Frontal cortex (tissue), 3 donors: ENCODE measurements at regions not wholly inside any gene's neighbourhood (a gene's known extent, or its start where the extent isn't known, plus 50 kb on each side); places are given as distances from the start of the nearest gene placed in this dataset.

Source experiments
- DNase-seq, 2 donors: peaks; one replicate each; pipeline ENCODE4 v3.0.0; 2012; ENCODE audit warnings: low spot score in 2 of 2
- FAIRE-seq: peaks from 2 replicates; lab custom pipeline; 2012; peaks lifted over from hg19 to GRCh38; lab: Jason Lieb, UNC
- donor health status: control.
- donor health status: control.
- donor health status: control.

DNA sequence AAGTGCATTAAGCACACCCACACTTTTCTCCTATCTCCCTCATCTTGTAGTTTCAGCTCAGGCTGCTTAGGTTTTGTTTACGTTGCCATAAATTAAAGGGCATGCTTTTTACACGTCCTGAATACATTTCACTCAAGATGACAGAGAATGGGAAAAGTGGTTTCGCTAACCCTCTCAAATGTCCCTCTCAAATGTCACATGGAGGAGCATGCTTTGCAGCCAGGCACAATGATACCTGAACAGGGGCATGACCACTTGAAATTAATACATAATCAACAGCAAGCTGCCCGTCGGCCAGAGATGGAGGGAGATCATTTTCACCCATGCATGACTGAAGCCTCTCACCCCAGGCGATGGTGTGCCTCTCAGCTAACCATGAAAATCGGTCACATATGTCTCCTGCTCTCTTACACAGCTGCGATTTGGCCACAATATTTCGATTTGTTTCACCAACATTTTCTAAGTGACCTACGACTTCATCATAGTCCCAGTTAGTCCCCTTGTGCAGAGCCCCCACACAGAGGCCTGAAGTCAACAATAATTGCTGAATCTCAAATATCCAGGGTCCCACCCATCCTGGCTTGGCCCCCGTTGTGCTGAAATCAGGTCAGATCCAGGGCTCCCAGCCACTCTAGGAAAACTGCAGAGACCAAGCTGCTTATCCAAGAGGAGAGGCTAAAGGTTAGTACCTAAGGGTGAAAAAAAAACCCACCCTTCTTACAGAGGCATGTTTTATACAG, 373.9 kb upstream of the NFE2L3 start:
- no peak for FAIRE-seq
- DNase-seq, result no peak

GRCh38 chr7:25779002-25779546, 372.9 kb upstream of the NFE2L3 start:
- FAIRE-seq (no peak), DNase-seq (no peak)

DNA sequence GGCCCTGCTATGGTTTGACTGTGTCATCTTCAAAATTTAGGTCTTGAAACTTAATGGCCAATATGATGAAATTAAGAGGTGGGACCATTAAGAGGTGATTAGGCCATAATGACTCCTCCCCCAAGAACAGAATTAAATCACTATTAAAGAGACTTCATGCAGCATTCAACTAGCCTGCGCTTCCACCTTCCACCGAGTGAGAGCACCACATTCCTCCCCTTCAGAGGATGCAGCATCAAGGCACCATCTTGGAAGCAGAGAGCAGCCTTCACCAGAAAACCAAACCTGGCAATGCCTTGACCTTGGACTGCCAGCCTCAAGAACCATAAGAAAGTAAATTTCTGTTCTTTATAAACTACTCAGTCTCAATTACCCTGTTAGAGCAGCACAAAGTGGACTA, 371.1 kb upstream of the NFE2L3 start:
- FAIRE-seq, result no peak
- no peak for DNase-seq

DNA sequence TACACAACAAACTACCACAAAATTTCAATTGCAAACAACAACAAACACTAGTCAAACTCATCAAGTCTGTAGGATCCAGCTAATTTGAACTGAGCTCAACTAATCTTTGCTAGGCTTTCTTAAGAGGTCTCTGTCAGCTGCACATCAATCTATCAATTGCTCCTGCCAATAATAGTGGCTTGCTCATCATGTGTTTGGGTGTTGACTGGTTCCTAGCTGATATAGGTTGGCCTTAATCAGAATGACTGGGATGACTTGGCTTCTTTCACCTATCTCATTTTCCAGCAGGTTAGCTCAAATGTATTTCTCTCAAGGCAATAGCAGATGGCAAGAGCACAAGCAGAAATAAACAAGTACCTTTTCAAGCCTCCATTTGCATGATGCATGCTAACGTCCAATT, 370.3 kb upstream of the NFE2L3 start:
- FAIRE-seq (no peak), DNase-seq (no peak)

- no peak for DNase-seq
- FAIRE-seq, result no peak
Measured at GRCh38 chr7:25786936-25787335, 365.1 kb upstream of the NFE2L3 start.

- FAIRE-seq (no peak), DNase-seq (no peak)
Measured at GRCh38 chr7:25787336-25787735, 364.7 kb upstream of the NFE2L3 start.

DNA sequence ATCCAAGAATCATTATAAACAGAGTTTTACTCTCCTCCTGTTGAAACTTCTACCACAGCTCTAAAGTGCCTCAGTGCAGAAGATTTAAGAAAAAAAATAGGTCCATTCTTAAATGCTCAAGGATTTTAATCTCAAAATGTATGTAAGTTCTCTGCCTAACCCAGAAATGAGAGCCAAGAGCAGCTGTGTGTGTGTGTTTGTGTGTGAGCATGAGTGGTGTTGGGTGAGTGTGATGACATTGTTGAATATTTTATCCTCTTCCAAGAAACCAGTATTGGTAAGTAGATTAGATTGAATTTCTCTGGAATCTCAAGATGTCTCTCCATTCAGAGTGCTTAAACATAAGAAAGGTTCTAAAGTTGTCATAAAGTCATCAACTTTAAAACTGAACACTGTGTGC, 363.6 kb upstream of the NFE2L3 start:
- DNase-seq (no peak), FAIRE-seq (no peak)

GRCh38 chr7:25788961-25789620, 362.9 kb upstream of the NFE2L3 start:
- DNase-seq, result no peak
- no peak for FAIRE-seq

GRCh38 chr7:25789701-25790640, 362.0 kb upstream of the NFE2L3 start:
- FAIRE-seq, result no peak
- no peak for DNase-seq

- DNase-seq (no peak), FAIRE-seq (no peak)
Measured at GRCh38 chr7:25790963-25791362, 361.0 kb upstream of the NFE2L3 start.

DNA sequence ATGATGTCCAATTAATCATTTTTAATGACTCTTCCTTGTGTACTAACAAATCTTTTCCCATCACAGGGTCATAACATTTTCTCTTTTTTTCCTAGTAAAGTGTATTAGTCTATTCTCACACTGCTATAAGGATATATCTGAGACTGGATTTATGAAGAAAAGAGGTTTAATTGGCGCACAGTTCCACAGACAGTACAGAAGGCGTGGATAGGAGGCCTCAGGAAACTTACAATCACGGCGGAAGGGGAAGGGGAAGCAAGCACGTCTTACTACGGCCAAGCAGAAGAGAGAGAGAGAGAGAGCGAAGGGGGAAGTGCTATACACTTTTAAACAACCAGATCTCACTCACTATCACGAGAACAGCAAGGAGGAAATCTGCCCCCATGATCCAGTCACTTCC, 359.4 kb upstream of the NFE2L3 start:
- no peak for FAIRE-seq
- DNase-seq, result no peak

GRCh38 chr7:25795824-25796235, 356.2 kb upstream of the NFE2L3 start:
- DNase-seq (no peak), FAIRE-seq (no peak)

GRCh38 chr7:25798344-25798743, 353.7 kb upstream of the NFE2L3 start:
- FAIRE-seq, result no peak
- no peak for DNase-seq

- DNase-seq (no peak), FAIRE-seq (no peak)
Measured at GRCh38 chr7:25801214-25801613, 350.8 kb upstream of the NFE2L3 start.

GRCh38 chr7:25802057-25802456, 349.9 kb upstream of the NFE2L3 start:
- no peak for DNase-seq
- no peak for FAIRE-seq

DNA sequence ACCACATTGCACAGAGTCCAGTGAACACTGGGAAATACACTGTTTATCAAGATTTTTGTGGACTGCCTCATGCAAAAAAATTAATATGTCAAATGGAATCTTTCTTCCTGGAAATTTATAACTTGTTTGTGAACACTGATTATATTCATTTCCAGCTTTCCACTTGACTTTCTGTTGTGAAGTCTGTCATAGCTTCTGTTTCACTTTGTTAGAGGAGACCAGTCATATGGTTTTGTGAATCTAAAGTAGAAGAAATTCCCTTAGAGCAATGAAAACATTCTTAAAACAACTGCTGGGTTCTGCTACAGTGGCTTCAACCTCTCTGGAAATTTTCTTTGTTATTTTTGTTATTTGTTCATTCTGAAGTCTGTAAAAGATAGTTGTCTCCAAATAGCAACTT, 349.5 kb upstream of the NFE2L3 start:
- DNase-seq (no peak), FAIRE-seq (no peak)

DNA sequence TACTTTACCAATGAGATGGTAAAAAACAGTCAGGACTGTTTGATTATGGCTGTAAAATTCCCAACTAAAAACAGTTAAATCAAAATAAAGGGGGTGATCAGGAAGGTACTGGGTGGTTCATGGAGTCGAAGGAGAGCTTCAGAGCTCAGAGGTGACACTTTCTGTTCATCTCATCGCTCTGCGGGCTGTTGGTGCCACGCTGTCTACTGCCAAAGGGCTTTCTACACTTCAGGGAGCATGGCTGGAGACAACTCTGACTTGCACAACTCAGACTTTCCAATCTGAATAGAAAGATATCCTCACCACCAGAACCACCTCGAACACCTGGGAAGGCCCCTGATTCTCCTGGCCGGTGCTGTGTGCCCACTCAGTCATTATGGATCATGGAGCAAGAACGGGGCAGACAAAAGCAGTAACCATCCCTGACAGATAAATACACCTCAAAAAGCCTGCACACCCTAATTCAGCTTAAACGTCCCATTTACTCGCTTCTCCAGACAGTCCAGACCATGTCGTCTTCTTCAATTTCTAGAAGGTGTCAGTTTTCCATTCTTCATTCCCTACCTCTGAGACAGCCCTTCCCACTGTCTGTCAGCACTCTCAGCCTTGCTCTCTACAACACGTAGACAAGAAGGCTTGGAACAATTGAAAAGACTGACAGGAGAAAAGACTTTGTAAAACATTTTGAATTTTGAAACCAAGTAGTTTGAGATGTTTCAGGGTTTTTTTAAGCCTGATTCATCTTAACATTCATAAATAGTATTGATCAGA, 348.7 kb upstream of the NFE2L3 start:
- DNase-seq, result no peak
- no peak for FAIRE-seq

- FAIRE-seq (no peak), DNase-seq (no peak)
Measured at GRCh38 chr7:25804154-25804553, 347.8 kb upstream of the NFE2L3 start.

GRCh38 chr7:25805027-25805687, 346.8 kb upstream of the NFE2L3 start:
- no peak for FAIRE-seq
- DNase-seq, result no peak
